SIG-M5 treated with dmso at 0.1 percent for 504 hours (cell line): ENCODE measurements at regions not wholly inside any gene's neighbourhood (a gene's known extent, or its start where the extent isn't known, plus 50 kb on each side); places are given as distances from the start of the nearest gene placed in this dataset.

ENCODE experiments used
- DNase-seq: peaks from one replicate; lab custom pipeline; 2025; ENCODE audit not compliant: unreplicated experiment; lab: John Stamatoyannopoulos, UW

DNA sequence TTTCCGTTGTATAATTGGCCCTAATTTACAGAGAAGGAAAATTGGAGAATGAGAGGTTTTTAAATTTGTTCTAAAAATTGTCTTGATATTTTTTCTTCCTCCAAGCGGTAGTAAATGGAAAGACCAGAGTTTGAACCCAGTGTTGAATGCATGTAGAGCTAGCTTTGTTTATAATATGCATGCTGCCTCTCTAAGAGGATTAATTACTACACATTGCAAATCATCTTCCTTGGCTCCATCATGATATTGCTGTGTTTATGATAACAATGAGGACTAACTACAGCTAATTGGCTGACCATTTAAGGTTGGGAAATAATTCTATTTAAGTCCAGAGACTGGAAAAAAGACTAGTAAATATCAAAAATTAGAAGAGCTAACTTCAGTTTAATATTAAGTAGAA lies 338.5 kb downstream of the PLK2 start:
- no peak for DNase-seq

DNA sequence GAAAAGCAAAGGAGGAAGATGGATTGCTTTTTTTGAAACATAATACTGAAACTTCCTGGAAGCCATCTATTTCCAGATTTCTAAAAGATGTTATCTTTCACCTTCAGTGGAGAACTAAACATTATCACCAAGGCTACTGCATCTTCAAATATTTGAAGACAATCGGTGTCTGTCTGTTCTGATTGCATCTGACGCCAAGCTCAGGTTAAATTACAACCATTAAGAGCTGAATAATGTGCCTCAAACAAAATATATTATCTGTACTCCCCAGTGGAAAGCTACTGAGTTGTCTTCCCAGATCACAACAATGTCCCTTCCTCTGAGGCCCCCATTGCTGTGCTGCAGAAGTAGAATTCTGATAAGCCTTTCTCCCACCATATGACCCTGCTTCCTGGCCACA lies 342.3 kb downstream of the PLK2 start:
- DNase-seq: no peak

DNA sequence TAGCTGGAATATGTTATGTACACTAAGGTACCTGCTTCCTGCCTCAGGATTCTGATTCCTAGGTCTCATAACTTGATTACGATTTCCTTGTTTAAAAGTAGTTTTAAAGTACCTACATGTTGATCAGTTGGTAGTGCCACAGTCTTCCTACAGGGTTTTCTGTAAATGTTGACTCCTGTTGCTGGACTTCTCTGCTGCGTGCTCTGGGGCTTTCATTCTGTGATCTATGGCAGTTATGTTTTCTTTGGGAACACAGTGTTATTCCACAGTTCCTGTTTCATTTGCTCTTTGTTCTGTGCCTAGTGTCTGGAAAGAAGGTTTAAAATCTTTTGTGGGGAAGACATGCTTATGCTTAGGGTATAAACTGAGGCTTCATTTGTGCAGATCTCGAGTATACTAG lies 343.5 kb downstream of the PLK2 start:
- DNase-seq: no peak

GRCh38 chr5:58115811-58116210 lies 344.1 kb downstream of the PLK2 start:
- DNase-seq: no peak

DNA sequence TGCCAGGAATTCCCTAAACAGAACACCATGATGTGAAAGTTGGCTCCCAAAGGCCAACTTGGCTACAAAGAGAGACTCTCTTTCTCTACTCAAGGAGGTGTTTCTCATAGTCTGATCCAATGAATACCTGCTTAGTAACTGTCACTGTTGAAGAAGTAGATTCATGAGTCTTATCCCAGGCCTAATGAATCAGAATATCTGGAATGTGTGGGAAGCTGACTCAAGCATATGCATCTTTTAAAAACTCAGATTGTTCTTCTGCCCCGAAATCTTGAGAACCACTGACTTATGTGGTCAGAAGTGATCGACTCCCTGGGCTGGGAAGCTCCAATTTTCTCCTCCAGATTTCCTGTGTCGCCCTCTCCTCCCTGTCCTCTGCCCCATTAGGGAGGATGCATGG lies 345.6 kb downstream of the PLK2 start:
- DNase-seq: no peak

GRCh38 chr5:58113172-58113571 lies 346.7 kb downstream of the PLK2 start:
- DNase-seq: no peak

- DNase-seq: no peak
Observed at GRCh38 chr5:58108511-58108910, 351.4 kb downstream of the PLK2 start.

- DNase-seq: no peak
Observed at GRCh38 chr5:58107704-58108103, 352.2 kb downstream of the PLK2 start.

GRCh38 chr5:58106754-58107410 lies 353.0 kb downstream of the PLK2 start:
- DNase-seq: no peak

DNA sequence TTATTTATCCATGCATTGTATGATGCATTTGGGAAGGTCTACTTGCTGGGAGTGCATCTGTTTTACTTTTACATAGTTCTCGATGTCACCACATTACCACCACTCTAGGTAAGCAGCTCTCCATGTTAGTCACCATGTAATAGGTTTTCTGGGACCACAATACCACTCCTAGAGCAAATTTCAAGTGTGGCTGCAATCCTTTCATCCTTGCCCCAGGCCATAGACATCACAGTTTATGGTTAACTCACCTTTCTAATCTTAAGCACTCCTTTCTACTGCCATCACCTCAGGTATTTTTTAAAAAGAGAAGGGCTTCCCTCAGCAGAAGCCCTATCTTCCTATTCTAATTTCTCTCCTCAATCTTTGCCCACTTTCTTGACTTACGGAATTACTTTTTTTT lies 354.1 kb downstream of the PLK2 start:
- no peak for DNase-seq

GRCh38 chr5:58099257-58099656 lies 360.6 kb downstream of the PLK2 start:
- no peak for DNase-seq

DNA sequence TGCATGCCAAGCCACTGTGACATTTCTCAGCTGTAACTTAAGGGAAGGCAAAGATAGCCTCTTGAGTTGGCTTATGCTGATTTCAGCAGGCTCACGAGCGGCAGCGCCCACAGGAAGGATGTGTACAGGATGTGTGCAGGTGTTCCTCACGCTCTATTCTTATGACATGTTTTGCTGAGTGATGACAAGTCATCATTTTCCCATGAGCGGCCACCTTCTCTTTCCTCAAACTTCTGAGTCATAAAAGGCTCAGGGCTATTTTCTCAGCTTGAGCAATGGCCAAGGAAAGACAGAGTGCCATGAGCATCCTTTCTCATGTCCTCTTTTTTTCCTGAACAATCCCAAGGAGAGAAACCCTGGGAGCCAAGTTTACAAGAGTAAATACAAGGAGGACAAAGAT lies 365.9 kb downstream of the PLK2 start:
- peak; percentile 30 for DNase-seq

DNA sequence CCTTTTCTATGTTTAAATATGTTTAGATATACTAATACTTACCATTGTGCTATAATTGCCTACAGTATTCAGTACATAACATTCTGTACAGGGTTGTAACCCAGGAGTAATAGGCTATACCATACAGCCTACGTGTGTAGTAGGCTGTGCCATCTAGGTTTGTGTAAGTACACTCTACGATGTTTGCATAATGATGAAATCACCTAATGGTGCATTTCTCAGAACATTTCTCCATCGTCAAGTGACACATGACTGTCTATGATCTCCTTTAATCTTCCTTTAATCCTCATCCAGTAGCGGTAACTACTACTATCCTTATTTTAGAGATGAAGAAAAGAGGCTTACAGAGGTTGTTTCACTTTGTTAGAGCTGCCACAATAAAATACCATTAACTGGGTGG lies 369.2 kb downstream of the PLK2 start:
- DNase-seq: no peak

DNA sequence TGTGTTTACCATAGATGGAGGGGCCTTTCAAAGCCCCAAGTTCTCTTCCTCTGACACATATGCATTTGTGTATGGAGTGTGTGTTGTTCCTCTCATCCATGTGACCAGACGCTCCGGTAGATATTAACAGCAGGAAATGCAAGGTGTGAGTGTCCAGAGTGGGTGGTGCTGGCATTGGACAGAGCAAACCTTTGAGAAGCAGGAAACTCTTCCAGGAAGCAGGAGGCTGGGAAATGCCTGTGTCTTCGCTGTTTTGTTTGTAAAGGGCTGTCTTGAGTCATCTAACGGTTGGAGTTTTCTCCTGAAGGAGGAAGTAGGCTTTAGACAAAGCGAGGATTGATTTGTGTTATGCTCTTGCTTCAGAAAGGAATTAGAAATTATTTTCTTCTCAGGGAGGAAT lies 370.9 kb downstream of the PLK2 start:
- DNase-seq: peak; percentile 39

DNA sequence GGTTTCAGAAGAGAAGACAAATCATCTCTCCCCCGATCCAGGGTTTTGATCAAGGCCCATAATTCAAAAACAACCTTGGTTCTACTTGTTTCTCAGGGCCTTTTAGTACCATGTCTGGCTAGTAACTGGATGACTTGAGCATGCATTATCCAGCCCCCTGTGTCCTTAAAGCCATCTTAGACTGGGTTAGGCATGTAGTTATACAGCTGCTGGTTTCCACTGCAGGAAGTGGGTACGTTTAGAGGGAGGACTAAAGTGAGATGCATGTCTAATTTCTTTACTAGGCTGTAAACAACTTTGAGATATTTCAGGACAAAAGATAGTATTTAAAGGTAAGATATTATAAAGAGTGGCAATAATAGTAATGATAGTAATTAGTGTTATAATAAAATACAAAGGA lies 372.0 kb downstream of the PLK2 start:
- no peak for DNase-seq

DNA sequence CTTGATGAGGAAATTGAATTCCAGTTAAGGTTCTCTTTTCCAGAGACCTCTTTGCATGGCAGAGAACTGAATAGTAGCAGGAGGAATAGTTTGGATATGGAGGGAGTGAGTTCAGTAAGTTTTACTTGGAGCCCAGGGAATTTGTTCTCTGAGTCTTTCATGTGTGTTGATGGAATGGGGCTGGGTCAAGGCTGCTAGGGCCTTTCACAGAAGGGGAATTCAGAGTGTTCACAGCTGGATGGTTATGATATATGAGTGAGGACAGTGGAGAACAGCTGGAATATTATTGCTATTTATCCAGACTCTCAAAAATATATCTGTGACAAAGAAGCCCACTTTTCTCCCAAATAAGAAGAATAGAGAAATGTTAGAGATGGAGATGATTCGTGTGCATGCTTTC lies 372.8 kb downstream of the PLK2 start:
- no peak for DNase-seq

- peak; percentile 6 for DNase-seq
Observed at GRCh38 chr5:58085800-58086199, 374.1 kb downstream of the PLK2 start.

DNA sequence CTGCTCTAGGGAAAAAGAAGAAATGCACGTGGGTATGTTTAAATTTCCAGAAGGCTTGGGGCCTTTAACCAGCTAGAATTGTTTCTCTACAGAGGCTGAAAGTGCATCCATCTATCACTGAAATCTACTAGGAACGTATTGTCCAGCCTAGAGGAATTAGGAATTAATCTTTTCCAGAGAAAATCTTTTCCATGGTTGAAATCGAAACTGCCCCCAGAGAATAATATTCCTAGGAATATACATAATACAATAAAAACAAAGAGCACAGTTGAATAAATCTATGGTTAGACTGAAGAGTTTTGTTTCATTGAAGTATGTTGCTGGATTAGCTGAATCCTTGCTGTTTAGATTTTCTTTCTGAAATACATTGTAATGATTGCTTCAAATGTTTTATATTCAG lies 378.5 kb downstream of the PLK2 start:
- no peak for DNase-seq

- peak; percentile 49 for DNase-seq
Observed at GRCh38 chr5:58080573-58080972, 379.3 kb downstream of the PLK2 start.

DNA sequence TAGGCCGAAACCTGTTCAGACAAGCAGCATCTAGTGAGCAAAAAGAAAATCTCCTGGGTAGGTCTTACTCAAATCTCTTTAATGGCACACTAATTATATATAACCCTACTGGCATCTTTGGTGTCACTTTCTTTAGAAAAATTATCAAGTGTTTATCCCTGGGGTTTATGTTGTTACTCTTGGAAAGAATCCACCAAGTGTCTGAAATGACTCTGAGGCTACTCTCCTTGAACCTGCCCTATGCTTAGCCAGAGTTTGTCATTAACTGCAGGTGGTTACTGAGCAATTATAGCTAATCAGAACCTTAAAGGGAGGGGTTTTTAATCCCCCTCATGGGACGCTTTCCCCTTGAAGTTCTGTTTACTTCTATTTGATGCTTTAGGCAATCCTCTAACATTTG lies 381.9 kb downstream of the PLK2 start:
- no peak for DNase-seq

DNA sequence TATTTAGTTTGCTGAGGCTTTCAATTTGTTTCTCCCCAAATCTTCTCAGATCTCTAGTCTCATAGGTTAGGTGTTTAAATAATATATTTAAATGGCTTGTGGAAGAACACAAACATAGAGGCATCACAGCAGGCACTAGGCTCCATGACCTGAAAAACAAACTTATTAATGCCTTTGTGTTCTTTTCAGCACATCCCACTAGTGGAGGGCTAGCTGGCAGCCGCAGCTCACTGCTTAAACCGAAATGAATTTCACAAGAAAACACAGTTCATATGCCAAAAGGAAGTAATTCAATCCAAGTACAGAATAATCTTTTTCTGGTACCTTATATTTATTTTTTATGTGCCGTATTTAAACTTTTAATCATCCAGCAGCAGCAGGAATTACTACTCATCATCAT lies 382.5 kb downstream of the PLK2 start:
- no peak for DNase-seq

GRCh38 chr5:58076483-58077257 lies 383.2 kb downstream of the PLK2 start:
- DNase-seq: no peak

GRCh38 chr5:58075907-58076306 lies 384.0 kb downstream of the PLK2 start:
- peak; percentile 22 for DNase-seq
